Sciatic nerve (tissue), 2 donors: ENCODE measurements at regions not wholly inside any gene's neighbourhood (a gene's known extent, or its start where the extent isn't known, plus 50 kb on each side); places are given as distances from the start of the nearest gene placed in this dataset.
"Not testable (repeated sequence)": the region's sequence is repeated elsewhere in the genome, so short reads cannot be mapped to it uniquely, and the experiment has no call there.

Experiments
- ATAC-seq: fragments of 200-7000 bp; cut with Tn5 transposase; one replicate; pipeline ENCODE4 v1.9.1; 2020; ENCODE audit warnings: mild to moderate bottlenecking, moderate library complexity
- DNase-seq: peaks from one replicate; pipeline ENCODE4 v3.0.0-alpha.2; 2020; ENCODE audit warnings: low spot score
- intact Hi-C: fragments of 100-400 bp; cut with DNase I; formaldehyde crosslinking; loops from one replicate; pipeline ENCODE4 v1.14.2; 2022
- donor health status: DM: no; HTN: no; CAD: no.
- donor health status: DM: no; HTN: no; CAD: no.

GRCh38 chr4:13733817-13734216 is 106.3 kb upstream of the BOD1L1 start:
- intact Hi-C loops = no loop called here
- ATAC-seq = no peak

DNA sequence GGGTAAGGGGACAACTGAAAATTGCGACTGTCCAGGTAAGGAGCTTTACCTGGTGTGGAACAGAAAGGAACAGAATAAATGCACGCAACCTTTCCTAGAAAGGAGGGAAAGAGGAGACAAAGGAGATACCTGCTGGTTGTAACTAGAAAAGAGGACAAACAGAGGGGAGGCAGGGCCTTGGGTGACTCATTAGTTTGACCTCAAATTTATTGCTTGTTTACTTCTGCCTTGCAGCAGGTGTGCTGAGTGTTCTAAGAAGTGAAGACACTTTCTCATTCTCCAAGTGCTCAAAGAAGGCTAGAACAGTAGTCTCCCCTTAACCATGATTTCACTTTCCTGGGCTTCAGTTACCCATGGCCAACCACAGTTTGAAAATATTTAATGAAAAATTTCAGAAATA is 123.1 kb upstream of the BOD1L1 start:
- ATAC-seq = no peak
- intact Hi-C loops = no loop called here

More at GRCh38 chr4:13733817-13734216, 106.3 kb upstream of the BOD1L1 start:
- no peak for DNase-seq

GRCh38 chr4:13761581-13761980 is 134.1 kb upstream of the BOD1L1 start:
- ATAC-seq, intact Hi-C loops, DNase-seq: not testable (repeated sequence)

More for the DNA sequence above, 123.1 kb upstream of the BOD1L1 start:
- DNase-seq = no peak

- intact Hi-C loops = no loop called here
- DNase-seq (no peak), ATAC-seq (no peak)
Observed at GRCh38 chr4:13762130-13762529, 134.6 kb upstream of the BOD1L1 start.

- no peak for ATAC-seq
- intact Hi-C loops = no loop called here
Observed at GRCh38 chr4:13763707-13764106, 136.2 kb upstream of the BOD1L1 start.

GRCh38 chr4:13765539-13765938 is 138.0 kb upstream of the BOD1L1 start:
- intact Hi-C loops = no loop called here
- no peak for DNase-seq
- ATAC-seq = no peak

More at GRCh38 chr4:13763707-13764106, 136.2 kb upstream of the BOD1L1 start:
- DNase-seq = no peak

- no peak for DNase-seq
- ATAC-seq = peak; percentile 26
- intact Hi-C loops = loop anchor here (1.0 kb wide), 1 partner anchor 21 kb away; no protein-coding TSS in a partner anchor
Observed at GRCh38 chr4:13766761-13767540, 139.4 kb upstream of the BOD1L1 start.

DNA sequence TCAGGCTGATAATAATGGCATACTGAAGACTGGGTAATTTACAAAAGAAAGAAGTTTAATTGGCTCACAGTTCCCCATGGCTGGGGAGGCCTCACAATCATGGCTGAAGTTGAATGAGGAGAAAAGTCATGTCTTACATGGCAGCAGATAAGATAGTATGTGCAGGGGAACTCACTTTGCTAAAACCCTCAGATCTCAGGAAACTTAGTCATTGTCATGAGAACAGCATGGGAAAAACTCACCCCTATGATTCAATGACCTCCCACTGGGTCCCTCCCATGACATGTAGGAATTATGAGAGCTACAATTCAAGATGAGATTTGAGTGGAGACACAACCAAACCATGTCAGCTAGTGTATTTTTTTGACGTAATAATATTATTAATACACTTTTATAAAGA is 149.8 kb upstream of the BOD1L1 start:
- no peak for ATAC-seq

GRCh38 chr4:13778367-13778766 is 150.8 kb upstream of the BOD1L1 start:
- intact Hi-C loops = no loop called here
- DNase-seq = no peak
- no peak for ATAC-seq

More for the DNA sequence above, 149.8 kb upstream of the BOD1L1 start:
- DNase-seq = no peak
- intact Hi-C loops = no loop called here

DNA sequence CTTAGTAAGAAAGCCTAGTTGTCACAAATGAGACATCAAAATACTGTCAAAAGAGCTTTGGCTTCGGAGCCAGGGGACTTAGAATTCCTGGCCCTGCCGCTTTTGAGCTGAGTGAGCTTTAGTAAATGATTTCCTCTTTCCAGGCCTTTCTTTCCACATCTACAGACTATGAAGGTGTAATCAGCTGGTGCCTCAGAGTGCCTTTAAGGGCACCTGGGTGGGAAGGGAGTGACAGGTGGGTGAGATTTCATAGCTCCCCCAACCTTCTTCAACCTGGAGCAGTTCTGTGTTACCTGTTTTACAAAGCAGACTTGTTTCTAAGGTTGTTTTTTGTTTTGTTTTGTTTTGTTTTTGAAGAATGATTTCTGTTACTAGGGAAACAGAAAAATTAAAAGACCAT is 154.7 kb upstream of the BOD1L1 start:
- intact Hi-C loops = no loop called here
- DNase-seq = no peak

DNA sequence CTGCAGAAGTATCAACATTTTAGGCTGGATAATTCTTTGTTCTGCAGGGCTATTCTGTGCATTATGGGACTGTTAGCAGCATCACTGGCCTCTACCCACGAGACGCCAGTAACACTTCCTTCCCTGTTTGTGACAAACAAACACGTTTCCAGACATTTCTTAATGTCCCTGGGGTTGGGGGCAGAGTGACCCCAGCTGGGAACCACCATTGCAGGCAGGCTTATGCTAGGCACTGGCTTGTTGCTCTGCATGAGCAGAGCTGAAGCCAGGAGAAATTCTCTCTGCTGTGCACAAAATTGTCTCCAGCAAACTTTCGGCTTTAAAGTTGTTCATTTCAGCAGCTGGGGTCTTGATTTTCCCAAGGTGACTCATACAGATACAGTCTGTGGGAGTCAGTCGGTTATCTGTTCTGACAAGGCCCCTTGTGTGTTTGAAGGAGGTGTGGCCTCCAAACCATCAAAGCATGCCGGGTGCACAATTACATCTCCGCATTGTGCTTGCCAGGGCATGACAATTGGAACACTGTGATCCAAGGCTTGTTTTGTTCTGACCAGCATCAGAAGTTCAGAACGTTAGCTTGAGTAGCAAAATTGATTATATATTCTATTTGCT is 156.4 kb upstream of the BOD1L1 start:
- DNase-seq (no peak), ATAC-seq (no peak)
- intact Hi-C loops = no loop called here

More for the DNA sequence above, 154.7 kb upstream of the BOD1L1 start:
- no peak for ATAC-seq

GRCh38 chr4:13793020-13793710 is 165.6 kb upstream of the BOD1L1 start:
- ATAC-seq (no peak), DNase-seq (no peak)
- intact Hi-C loops = no loop called here

DNA sequence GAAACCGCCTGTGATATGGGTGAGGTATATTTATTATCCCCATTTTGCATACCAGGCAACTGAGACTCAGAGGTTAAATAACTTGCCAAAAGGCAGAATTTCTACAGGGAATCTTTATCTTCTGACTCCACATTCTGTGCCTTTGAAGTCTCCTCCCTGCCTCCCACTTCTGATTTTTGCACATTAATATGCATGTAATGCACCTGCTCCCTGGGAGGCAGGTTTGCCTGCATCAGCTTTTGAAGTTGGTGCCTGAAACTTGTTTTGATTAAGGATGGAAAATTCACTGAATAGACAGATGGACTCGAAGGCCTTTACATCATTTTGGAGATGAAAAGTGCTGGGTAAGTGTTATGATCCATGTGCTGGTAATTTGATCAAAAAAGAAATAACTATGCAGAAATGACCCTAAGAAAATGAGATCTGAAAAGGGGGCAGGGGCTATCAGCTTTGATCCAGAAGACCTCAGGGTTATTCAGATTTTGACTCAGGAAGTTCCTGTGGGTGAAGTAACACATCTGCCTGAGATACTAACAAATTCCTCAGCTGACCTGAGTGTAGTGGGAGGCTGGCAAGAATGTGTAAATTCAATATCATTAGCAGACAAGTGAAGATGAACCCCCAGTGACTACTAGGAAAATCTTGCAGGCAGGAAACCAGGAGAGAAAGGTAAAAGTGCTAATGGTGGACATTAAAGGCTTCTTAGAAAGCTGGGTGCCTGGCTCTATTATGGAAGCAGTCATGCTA is 167.5 kb upstream of the BOD1L1 start:
- no peak for DNase-seq
- intact Hi-C loops = no loop called here
- ATAC-seq = no peak

GRCh38 chr4:13797061-13797460 is 169.5 kb upstream of the BOD1L1 start:
- intact Hi-C loops = no loop called here
- ATAC-seq (no peak), DNase-seq (no peak)

DNA sequence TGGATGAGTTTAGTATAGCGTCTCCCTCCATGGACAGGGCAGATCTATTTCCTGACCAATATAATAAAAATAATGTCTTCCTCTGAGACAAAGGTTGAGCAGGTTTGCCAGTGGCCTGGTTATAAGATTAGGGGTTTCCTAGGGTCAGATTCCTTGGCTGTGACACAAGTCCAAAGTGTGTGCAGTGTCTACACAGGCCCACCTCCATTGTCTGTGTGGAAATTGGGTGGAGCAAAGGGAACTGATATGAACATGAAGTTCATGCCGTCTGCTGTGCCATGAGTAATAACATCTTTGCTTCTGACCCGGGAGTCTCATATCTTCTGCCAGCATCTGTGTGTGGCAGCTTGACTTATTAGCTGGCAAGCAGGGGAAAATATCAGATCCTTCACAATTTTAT is 187.7 kb upstream of the BOD1L1 start:
- intact Hi-C loops = no loop called here
- ATAC-seq (no peak), DNase-seq (no peak)

DNA sequence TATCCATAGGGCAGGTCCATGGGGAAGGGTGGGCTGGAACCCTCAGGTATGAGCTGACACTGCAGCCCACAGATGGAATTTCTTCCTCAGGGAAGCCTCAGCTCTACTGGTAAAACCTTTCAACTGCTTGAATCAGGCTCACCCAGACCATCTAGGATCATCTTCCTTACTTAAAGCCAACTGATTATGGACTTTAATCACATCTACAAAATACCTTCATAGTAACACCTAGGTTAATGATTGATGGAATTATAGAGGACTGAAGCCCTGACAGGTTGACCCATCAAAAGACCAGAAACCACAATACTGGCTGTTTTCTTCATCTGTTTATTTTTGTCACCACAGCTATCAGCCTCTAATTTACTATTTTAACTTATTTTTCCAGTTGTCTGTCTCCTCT is 188.9 kb upstream of the BOD1L1 start:
- ATAC-seq = no peak
- DNase-seq = no peak
- intact Hi-C loops = no loop called here

GRCh38 chr4:13821522-13821921 is 194.0 kb upstream of the BOD1L1 start:
- ATAC-seq = no peak
- intact Hi-C loops = no loop called here
- DNase-seq = no peak

GRCh38 chr4:13825822-13826221 is 198.3 kb upstream of the BOD1L1 start:
- ATAC-seq, intact Hi-C loops, DNase-seq: not testable (repeated sequence)

DNA sequence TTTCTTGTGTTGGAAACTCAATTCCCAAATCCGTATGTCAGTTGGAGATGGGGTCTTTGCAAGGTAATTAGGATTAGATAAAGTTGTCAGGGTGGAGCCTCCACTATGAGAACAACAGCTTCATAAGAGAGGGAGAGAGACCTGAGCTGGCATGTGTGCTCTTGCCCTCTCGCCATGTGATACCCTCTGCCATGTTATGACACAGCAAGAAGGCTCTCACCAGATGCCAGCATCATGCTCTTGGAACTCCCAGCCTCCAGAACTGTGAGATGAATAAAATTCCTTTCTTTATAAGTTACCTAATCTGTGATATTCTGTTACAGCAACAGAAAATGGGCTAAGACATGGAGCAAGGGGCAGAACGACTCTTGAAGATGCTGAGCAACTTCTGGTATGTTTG is 201.9 kb upstream of the BOD1L1 start:
- intact Hi-C loops = no loop called here
- ATAC-seq (no peak), DNase-seq (no peak)
